HG03432 (cell line): ENCODE measurements at regions not wholly inside any gene's neighbourhood (a gene's known extent, or its start where the extent isn't known, plus 50 kb on each side); places are given as distances from the start of the nearest gene placed in this dataset.
"Not testable (repeated sequence)": the region's sequence is repeated elsewhere in the genome, so short reads cannot be mapped to it uniquely, and the experiment has no call there.

Source experiments
- ATAC-seq: cut with Tn5 transposase; IDR thresholded peaks from one replicate; pipeline ENCODE4 v1.9.1; 2021; ENCODE audit warnings: mild to moderate bottlenecking, moderate library complexity; ENCODE audit not compliant: unreplicated experiment

- ATAC-seq = no peak
Measured at GRCh38 chr13:66074018-66074615, 1156.0 kb downstream of the PCDH9 start.

DNA sequence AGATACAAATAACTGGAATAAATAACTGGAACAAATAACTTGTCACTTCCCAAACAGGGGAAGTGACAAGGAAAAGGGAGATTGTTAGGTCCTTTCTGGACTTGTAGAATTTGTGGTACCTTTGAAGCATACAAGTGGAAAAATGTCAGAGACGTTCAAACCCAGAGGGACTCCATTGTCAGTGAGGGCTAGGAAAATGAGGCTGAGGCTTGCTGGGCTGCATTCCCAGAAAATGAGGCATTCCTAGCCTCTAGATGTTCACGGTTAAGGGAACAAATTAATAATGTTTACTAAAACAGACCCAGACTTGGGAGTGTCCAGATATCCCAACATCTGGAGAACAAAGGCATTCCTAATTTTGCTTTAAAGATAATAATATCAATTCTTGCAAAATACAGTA, 1158.0 kb downstream of the PCDH9 start:
- not testable (repeated sequence) for ATAC-seq

- no peak for ATAC-seq
Measured at GRCh38 chr13:66071608-66072007, 1158.5 kb downstream of the PCDH9 start.

DNA sequence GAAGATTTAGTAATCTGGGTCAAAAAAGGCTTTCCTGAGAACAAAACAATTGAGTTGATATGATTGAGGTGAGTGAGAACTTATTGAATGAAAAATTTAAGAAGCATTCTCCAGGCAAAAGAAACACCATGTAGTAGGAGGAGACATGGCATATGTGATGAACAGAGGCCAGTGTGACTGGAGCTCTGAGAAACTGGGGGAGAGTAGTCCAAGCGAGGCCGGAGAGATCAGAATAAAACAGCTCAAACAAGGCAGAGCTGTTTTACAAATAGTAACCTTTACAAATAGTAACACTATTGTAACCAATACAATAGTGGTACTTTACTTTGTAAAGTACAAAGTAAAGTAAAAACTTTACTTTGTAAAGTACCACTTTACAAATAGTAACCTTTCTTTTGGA, 1159.1 kb downstream of the PCDH9 start:
- ATAC-seq = no peak

- no peak for ATAC-seq
Measured at GRCh38 chr13:66069570-66069969, 1160.6 kb downstream of the PCDH9 start.

DNA sequence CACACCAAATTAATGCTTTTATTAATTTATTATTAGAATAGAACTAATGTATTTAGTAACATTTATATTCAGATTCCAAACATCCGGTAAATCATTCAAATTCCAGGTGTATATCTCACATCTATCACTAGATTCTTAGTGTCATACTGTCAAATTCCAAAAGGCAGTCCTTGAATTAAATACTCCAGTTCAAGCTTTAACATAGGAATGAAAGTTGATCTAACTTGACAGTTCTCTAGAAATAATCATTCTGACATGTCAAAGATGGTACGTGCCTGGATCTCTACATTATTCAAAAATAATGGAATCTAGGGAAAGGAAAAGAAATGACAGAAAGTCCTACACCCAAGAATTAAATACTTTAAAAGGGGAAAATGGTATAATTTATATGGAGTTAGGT, 1161.5 kb downstream of the PCDH9 start:
- ATAC-seq = no peak

DNA sequence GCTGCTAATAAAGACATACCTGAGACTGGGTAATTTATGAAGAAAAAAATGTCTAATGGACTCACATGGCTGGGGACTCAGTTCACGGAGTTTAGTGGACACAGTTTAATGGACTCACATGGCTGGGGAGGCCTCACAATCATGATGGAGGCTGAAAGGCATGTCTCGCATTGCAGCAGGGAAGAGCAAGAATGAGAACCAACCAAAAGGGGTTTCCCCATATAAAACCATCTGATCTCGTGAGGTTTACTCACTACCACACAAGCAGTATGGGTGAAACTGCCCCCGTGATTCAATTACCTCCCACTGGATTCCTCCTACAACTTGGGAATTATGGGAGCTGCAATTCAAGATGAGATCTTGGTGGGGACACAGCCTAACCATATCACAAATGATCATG, 1181.2 kb downstream of the PCDH9 start:
- ATAC-seq = no peak

DNA sequence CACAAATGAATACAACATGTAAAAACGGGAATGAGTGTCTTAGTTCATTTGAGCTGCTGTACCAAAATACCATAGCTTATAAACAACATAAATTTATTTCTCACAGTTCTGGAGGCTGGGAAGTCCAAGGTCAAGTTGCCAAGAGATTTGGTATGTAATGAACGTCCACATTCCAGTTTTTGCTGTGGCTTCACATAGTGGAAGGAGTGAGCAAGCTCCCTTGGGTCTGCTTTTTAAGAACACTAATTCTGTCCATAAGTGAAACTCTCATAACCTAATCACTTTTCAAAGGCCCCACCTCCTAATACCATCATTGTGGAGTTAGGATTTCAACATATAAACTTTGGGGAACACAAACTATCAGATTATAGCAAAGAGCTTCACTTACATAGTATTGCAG, 1189.6 kb downstream of the PCDH9 start:
- no peak for ATAC-seq

GRCh38 chr13:66037096-66037495, 1193.0 kb downstream of the PCDH9 start:
- ATAC-seq = no peak

- no peak for ATAC-seq
Measured at GRCh38 chr13:66036636-66037035, 1193.5 kb downstream of the PCDH9 start.

GRCh38 chr13:66036024-66036614, 1194.0 kb downstream of the PCDH9 start:
- ATAC-seq = no peak

DNA sequence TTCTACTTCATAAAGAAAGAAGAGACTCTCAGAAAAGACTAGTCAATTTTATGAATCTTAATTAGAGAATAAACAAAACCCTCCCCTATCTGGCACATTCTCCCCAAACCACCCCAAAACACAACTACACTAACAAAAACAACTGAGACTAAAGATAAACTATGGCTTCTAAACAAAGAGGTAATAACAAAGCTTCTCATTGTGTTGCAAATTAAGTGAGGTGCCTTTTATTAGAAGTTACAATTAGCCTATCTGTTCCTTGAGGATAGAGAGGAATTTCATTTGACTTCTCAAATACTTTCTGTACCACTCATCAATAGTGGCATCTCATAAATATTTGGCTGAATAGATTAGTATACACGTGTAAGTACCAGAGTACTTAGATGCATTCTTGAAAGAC, 1196.2 kb downstream of the PCDH9 start:
- ATAC-seq = no peak

DNA sequence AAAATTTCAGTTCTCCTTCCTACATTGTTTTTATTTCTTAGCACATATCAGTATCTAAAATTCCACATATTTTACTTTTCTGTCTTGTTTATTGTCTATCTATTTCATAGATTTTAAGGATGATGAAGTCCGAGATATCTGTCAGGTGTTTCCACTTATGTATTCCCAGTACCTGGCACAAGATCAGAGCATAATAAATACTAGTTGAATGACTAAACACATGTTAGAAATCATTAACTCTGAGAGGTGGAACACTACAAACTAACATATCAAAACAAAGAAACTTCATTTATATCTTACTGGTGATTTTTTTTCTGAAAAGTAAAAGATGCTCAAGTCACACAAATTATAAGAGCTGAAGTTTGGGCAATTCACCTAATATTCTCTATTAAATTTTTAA, 1208.3 kb downstream of the PCDH9 start:
- no peak for ATAC-seq

GRCh38 chr13:66014771-66015170, 1215.4 kb downstream of the PCDH9 start:
- no peak for ATAC-seq

DNA sequence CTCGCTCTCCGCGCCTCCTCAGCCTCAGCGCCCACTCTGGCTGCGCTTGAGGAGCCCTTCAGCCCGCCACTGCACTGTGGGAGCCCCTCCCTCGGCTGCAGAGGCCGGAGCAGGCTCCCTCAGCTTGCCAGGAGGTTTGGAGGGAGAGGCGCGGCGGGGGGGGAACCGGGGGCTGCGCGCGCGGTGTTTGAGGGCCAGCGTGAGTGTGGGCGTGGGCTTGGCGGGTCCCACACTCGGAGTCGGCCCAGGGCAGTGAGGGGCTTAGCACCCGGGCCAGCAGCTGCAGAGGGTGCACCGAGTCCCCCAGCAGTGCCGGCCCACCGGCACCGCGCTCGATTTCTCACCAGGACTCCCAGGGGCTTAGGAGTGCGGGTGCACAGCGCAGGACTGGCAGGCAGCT, 1220.9 kb downstream of the PCDH9 start:
- no peak for ATAC-seq

GRCh38 chr13:66003558-66003957, 1226.6 kb downstream of the PCDH9 start:
- ATAC-seq = no peak

DNA sequence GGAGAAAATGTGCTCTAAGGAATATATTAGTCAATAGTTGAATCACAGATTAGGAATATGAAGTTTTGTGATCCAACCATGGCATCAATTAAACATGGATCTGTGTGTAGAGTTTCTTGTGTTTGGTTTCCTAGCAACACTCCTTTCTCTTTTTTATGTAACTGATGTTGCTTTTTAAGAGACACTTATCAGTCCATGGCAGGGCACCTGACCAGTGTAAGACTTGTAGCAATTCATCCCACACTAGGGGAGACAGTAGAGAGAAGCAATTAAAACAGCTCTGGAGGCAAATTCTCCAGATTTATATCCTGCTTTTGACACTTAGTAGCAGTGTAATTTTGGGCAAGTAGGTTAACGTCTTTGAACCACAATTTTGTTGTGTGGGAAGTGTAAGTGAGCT, 1229.0 kb downstream of the PCDH9 start:
- ATAC-seq = no peak

GRCh38 chr13:65999411-65999810, 1230.7 kb downstream of the PCDH9 start:
- no peak for ATAC-seq

DNA sequence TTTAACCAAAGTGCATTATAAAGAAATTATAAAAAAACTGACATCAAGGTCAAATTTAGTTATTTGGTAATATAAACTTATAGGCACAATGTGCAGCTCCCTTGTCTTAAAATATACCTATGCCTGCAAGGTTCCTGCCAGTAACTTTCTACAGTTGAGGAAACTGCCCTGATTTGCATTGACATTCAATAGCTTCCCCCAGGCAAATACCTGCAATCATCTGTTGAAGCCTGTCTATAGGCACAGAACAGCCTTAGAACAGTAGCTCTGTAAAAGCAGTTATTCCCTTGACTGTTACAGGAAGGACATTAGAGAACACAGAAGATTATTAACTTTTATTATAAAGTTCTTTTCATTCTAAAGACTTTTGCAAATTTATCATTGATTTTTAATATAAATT, 1239.5 kb downstream of the PCDH9 start:
- ATAC-seq = no peak

DNA sequence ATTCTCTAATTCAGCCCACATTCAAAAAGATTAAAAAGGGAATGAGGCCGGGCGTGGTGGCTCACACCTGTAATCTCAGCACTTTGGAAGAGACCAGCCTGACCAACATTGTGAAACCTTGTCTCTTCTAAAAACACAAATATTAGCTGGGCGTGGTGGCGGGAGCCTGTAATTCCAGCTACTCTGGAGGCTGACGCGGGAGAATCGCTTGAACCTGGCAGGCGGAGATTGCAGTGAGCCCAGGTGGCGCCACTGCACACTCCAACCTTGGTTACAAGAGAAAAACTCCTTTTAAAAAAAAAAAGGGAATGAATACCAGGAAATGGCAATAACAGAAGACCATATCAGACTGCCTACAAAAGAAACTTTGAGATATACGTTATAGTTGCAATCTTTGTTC, 1244.5 kb downstream of the PCDH9 start:
- no peak for ATAC-seq

- no peak for ATAC-seq
Measured at GRCh38 chr13:65977525-65977924, 1252.6 kb downstream of the PCDH9 start.

DNA sequence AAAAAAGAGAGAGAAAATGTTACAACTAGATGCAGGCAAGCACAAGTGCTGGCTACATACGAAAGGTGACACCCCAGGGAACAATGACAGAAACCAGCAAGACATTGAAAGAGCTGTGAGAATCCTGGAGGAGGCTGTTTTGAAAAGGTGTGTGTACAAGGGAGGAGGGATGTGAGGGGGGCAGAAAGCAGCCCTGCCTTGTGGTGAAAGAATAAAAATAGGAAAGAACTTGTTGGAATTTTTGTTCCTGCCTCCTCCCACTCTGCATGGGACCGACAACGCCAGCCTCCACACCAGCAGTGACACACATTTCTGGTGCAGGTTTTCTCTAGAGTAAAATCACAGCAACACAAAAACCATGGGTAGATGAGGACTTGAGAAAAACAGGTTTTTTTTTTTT, 1258.6 kb downstream of the PCDH9 start:
- ATAC-seq = no peak

GRCh38 chr13:65966991-65967451, 1263.1 kb downstream of the PCDH9 start:
- ATAC-seq = no peak
